H1 (cell line): ENCODE measurements at regions not wholly inside any gene's neighbourhood (a gene's known extent, or its start where the extent isn't known, plus 50 kb on each side); places are given as distances from the start of the nearest gene placed in this dataset.

Source experiments
- ASH2L ChIP-seq: fragments of 200-600, 300-600 bp; sonication (generic); IDR thresholded peaks from one replicate; pipeline ENCODE4 v1.7.1; 2017; ENCODE audit warnings: low read length
- CHD1 ChIP-seq: IDR thresholded peaks from 2 replicates; pipeline ENCODE4 v1.6.1; 2012; ENCODE audit warnings: low read depth, low read length, improper control_type of control experiment
- EZH2 ChIP-seq: fragments of 200-600 bp; sonication (generic); IDR thresholded peaks from 2 replicates; pipeline ENCODE4 v1.7.1; 2012; ENCODE audit warnings: low read depth, mild to moderate bottlenecking, moderate library complexity, low read length, inconsistent platforms; ENCODE audit not compliant: severe bottlenecking
- HDAC2 ChIP-seq, 2 experiments: fragments of 300-600 bp in 1 of 2; sonication (generic) in 1 of 2; IDR thresholded peaks; 2 replicates each; pipeline ENCODE4 v1.6.1; 2011 to 2012; ENCODE audit warnings: low read depth in 2 of 2, low read length in 2 of 2, mild to moderate bottlenecking in 2 of 2, moderate library complexity in 2 of 2, borderline replicate concordance in 1 of 2, inconsistent platforms in 1 of 2
- MAFK ChIP-seq: IDR thresholded peaks from 2 replicates; pipeline ENCODE4 v1.6.1; 2012; ENCODE audit warnings: low read depth, mild to moderate bottlenecking, improper control_type of control experiment, low read length
- POLR2A ChIP-seq, 2 experiments: IDR thresholded peaks; 1 replicate in 1 of 2; 2 replicates in 1 of 2; pipeline ENCODE4 v1.6.1; 2011; ENCODE audit warnings: low read depth in 2 of 2, low read length in 2 of 2, mild to moderate bottlenecking in 2 of 2; ENCODE audit errors: control extremely low read depth in 1 of 2
- POLR2AphosphoS5 ChIP-seq: IDR thresholded peaks from 2 replicates; pipeline ENCODE4 v1.6.1; 2011; ENCODE audit warnings: low read depth, low read length
- SP1 ChIP-seq: IDR thresholded peaks from 2 replicates; pipeline ENCODE4 v1.6.1; 2011; ENCODE audit warnings: low read depth, low read length
- SP2 ChIP-seq: IDR thresholded peaks from 2 replicates; pipeline ENCODE4 v1.6.1; 2012; ENCODE audit warnings: mild to moderate bottlenecking, low read length, inconsistent platforms
- TBP ChIP-seq: IDR thresholded peaks from 2 replicates; pipeline ENCODE4 v1.6.1; 2011; ENCODE audit warnings: low read depth, low read length, improper control_type of control experiment
- YY1 ChIP-seq: IDR thresholded peaks from 2 replicates; pipeline ENCODE4 v1.6.1; 2011; ENCODE audit warnings: low read depth, mild to moderate bottlenecking, low read length
- TF ChIP-seq, protein P1 (sequence below), 3 experiments: IDR thresholded peaks; 1 replicate in 2 of 3; 2 replicates in 1 of 3; pipeline versions ENCODE4 v1.5.1 to v1.6.1; 2011; ENCODE audit warnings: low read length in 3 of 3, mild to moderate bottlenecking in 3 of 3, inconsistent platforms in 2 of 3, low read depth in 1 of 3, moderate library complexity in 1 of 3; ENCODE audit not compliant: insufficient read depth in 1 of 3; ENCODE audit errors: control extremely low read depth in 1 of 3
- TF ChIP-seq, protein P2 (sequence below): IDR thresholded peaks from 2 replicates; pipeline ENCODE4 v1.6.1; 2011; ENCODE audit warnings: low read depth, mild to moderate bottlenecking, low read length; ENCODE audit not compliant: insufficient read depth

DNA sequence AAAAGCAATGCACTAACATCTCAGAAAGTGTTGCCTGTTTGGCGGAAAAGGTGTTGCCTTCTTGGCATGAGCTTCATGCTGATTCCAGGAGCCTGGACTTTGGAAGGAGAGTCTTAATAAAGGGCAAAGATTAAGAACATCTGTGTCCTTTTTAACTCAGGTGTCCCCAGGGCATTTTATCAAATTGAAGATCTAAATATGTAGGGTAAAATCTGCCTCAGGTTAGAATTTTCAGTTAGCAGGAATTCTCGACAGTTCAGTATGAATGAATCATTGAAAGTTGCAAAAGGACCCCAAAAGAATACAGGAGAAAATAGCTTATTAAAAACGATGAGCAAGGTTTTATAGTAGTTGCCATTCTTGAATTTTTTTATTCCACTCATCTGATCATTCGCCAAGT is 325.2 kb downstream of the SUCLA2 start:
- TF ChIP-seq ASH2L = no peak
- TF ChIP-seq POLR2A (IDR thresholded peaks at IDR 0.05; ENCODE audit: control extremely low read depth in 1 of 2, low read depth in 2 of 2, low read length in 2 of 2) = no peak
- TF ChIP-seq, protein P1, sequence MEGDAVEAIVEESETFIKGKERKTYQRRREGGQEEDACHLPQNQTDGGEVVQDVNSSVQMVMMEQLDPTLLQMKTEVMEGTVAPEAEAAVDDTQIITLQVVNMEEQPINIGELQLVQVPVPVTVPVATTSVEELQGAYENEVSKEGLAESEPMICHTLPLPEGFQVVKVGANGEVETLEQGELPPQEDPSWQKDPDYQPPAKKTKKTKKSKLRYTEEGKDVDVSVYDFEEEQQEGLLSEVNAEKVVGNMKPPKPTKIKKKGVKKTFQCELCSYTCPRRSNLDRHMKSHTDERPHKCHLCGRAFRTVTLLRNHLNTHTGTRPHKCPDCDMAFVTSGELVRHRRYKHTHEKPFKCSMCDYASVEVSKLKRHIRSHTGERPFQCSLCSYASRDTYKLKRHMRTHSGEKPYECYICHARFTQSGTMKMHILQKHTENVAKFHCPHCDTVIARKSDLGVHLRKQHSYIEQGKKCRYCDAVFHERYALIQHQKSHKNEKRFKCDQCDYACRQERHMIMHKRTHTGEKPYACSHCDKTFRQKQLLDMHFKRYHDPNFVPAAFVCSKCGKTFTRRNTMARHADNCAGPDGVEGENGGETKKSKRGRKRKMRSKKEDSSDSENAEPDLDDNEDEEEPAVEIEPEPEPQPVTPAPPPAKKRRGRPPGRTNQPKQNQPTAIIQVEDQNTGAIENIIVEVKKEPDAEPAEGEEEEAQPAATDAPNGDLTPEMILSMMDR (IDR thresholded peaks at IDR 0.05; ENCODE audit: control extremely low read depth in 1 of 3, insufficient read depth in 1 of 3, low read depth in 1 of 3, low read length in 3 of 3) = no peak
- TF ChIP-seq TBP = no peak
- no peak for TF ChIP-seq YY1
- no peak for TF ChIP-seq MAFK
- TF ChIP-seq, protein P2, sequence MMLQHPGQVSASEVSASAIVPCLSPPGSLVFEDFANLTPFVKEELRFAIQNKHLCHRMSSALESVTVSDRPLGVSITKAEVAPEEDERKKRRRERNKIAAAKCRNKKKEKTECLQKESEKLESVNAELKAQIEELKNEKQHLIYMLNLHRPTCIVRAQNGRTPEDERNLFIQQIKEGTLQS = no peak
- TF ChIP-seq HDAC2 (IDR thresholded peaks at IDR 0.05; ENCODE audit: borderline replicate concordance in 1 of 2, low read depth in 2 of 2, low read length in 2 of 2) = no peak
- no peak for TF ChIP-seq CHD1
- TF ChIP-seq POLR2AphosphoS5 = no peak
- no peak for TF ChIP-seq SP2
- TF ChIP-seq SP1 = no peak
- no peak for TF ChIP-seq EZH2
